IPS DF 4.7 (cell line): ENCODE measurements at regions not wholly inside any gene's neighbourhood (a gene's known extent, or its start where the extent isn't known, plus 50 kb on each side); places are given as distances from the start of the nearest gene placed in this dataset.
"Not testable (repeated sequence)": the region's sequence is repeated elsewhere in the genome, so short reads cannot be mapped to it uniquely, and the experiment has no call there.

ENCODE experiments used
- DNase-seq: peaks from one replicate; pipeline ENCODE4 v3.0.0-alpha.2; 2013; ENCODE audit warnings: low spot score; ENCODE audit errors: extremely low read depth

DNA sequence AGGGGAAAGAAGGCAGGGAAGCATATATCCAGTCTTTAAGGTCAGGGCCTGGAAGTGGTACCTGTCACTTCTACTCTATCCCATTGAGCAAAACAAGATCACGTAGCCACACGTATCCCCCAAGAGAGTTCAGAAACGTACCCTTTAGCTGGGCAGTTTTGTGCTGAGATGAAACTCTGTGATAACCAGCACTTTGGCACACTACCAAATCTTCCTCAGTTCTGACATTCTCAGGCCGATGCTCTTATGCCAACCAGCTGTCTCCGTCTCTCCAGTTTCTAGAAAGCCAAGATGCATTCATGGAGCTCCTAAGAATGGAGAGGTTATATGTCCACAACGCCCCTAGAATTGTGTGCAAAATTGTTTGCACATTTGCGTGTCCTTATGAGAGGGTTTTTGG lies 176.6 kb upstream of the MSX2 start:
- DNase-seq = no peak

DNA sequence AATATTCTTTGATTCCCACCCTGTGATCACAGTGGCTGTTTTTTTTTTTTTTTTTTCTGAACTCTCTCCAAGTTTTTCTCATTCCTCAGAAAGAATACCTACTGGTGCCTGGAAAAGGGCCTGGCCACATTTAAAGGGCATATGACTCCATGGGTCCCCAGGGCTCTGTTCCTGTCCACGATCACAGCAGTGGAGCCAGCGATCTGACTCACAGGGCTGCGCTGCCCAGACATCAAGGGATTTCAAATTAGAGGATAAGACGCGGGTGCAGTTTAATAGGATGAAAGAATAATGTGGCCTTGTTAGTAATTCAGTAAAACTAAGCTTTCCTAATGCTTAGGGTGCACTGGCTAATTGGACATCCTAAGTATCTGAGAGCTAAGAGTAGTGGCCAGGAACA lies 175.1 kb upstream of the MSX2 start:
- DNase-seq = no peak

DNA sequence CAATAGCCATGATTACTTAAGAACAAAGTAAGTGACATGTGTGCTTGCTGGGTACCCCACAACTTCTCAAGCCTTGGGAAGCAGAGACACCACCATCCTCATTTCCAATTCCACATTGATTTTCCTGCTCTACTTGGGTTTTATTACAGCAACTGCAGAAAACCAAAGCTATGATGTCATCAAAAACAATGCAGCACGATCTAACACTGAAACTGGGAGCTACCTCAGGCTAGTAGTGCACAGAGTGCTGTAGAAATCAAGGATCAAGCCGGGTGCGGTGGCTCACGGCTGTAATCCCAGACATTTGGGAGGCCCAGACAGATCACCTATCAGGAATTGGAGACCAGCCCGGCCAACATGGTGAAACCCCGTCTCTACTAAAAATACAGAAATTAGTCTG lies 174.4 kb upstream of the MSX2 start:
- DNase-seq = no peak

DNA sequence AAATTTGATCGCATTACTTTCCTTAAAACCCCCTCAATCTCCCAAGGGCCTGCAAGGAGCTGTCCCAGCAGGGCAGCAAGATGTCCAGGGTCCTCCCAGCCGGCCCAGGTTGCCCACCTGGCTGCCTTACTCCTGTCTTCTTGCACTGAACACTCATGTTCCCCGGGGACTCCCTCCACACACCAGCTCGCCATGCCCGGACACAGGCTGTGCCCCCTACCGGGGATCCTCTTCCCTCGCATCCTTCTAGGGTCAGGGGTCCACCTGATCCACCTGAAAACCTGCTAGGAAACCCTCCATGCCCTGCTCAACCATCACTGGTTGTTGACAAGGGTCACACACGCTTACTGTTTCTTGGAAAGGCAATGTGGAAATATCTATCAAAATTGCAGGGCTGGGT lies 172.0 kb upstream of the MSX2 start:
- no peak for DNase-seq

DNA sequence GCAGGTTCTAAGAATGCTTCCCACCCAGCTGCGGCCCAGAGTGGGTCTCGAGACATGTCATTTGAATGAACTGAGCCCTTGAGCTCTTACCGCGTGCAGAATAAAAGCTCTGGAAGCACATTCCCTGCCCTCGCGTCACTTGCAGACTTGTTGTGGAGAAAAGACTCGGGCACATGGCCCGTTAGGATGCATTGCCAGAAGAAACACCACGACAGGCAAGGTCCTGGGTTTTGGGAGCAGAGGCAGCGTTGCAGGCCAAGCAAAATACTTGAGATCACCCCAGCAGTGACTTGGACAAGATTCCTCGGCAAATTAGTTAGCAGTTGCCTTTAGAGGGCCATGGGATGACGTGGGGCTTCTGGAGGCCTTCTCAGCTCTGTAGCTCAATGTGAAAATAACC lies 170.8 kb upstream of the MSX2 start:
- DNase-seq = no peak

GRCh38 chr5:174555726-174556125 lies 168.7 kb upstream of the MSX2 start:
- DNase-seq = no peak

DNA sequence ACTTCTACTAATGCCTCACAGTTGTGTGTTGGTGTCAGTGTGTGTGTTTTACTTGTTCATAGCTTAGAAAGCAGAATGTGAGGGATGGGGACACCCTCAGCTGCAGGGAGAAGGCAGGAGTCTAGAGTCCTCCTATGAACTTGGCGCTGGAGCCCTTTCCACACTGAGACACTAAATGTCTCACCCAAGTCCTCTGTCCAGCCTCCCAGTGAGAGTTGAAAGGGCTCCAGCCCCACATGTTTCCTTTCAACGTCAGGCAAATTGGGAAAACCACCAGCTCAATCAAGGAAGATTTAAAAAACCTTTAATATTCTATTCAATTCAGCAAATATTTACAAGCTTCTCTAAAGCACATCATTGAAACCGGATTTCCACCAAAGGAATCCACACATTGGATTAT lies 167.6 kb upstream of the MSX2 start:
- no peak for DNase-seq

DNA sequence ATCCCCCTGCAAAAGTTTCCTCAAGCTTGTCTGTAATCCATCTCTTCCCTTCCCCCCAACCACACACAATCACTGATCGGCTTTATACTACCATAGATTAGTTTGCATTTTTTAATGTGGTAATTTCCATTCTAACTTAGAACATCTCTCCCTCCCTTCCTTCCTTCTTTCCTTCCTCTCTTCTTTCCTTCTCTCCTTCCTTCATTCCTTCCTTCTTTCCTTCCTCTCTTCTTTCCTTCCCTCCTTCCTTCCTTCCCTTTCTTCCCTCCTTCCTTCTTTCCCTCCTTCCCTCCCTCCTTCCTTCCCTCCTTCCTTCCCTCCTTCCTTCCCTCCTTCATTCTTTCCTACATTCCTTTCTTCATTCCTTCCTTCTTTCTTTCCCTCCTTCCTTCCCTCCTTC lies 166.2 kb upstream of the MSX2 start:
- DNase-seq = no peak

DNA sequence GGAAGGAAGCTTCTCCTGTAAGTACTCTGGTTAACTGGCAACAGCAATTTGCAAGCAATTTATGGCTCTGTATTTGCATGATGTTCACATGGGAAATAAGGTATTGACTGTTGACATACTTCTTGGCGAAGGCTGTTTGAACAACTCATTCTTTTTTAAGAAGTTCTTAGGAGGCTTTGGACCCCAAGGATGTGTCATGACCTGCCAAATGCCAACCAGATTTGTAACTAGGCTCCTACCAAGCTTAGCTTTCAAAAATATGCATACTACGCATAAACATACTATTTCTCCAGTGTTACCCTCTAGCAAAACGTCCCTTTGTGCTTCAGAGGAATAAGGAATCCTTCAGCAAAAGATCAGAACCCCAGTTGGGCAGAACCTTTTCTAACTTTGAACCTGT lies 165.2 kb upstream of the MSX2 start:
- DNase-seq = no peak

GRCh38 chr5:174559566-174560090 lies 164.8 kb upstream of the MSX2 start:
- no peak for DNase-seq

GRCh38 chr5:174560861-174561260 lies 163.5 kb upstream of the MSX2 start:
- no peak for DNase-seq

- not testable (repeated sequence) for DNase-seq
Observed at GRCh38 chr5:174563040-174563439, 161.3 kb upstream of the MSX2 start.

DNA sequence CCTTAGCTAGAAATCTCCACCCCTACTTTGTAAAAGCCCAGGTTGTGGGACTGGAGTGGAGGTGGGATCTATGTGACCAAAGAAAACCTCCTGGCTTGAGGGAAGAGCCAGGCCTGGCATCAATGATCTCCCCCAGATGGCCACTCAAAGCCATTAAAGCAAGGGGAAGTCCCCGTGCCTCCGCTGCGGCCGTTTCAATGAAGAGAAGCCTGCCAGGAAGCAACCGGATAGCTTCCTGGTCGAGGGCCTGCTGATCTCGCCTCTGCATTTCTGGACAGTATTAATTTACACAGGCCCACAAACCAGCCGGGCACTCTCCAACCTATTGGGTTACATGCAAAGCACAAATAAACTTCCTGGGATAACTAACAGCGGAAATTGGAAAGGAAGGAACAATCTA lies 160.5 kb upstream of the MSX2 start:
- DNase-seq = no peak

DNA sequence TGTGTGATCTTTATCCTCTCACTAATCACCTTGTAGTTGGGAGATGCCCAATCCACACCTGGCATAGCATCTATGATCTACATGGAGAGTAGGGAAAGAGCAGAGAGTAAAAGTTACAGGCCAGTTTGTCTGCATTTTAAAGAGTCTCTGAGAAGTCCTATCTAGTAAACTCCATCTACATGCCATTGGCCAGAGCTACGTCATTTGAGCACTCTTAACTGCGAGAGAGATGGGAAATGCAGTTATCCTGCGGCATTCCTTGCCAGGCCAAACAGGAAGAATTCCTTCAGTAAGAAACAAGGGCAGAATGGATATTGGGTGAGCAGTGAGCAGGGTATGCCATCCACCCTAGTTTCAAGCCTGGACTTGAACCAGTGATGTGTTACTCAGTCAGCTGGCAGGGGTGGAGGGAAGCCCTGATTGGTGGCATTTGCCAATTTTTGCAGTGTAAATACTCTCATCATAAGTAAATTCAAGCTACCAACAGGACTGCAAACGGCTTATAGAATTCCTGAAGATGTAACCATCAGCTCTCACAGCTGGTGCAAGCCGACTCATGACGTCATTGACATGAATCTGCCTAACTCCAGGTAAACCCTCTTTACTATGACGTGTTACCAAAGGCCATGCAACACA lies 156.8 kb upstream of the MSX2 start:
- no peak for DNase-seq

- DNase-seq = no peak
Observed at GRCh38 chr5:174570662-174571061, 153.7 kb upstream of the MSX2 start.

GRCh38 chr5:174571662-174572397 lies 152.6 kb upstream of the MSX2 start:
- DNase-seq = no peak

GRCh38 chr5:174572591-174572990 lies 151.8 kb upstream of the MSX2 start:
- no peak for DNase-seq

- no peak for DNase-seq
Observed at GRCh38 chr5:174573221-174573994, 151.0 kb upstream of the MSX2 start.

DNA sequence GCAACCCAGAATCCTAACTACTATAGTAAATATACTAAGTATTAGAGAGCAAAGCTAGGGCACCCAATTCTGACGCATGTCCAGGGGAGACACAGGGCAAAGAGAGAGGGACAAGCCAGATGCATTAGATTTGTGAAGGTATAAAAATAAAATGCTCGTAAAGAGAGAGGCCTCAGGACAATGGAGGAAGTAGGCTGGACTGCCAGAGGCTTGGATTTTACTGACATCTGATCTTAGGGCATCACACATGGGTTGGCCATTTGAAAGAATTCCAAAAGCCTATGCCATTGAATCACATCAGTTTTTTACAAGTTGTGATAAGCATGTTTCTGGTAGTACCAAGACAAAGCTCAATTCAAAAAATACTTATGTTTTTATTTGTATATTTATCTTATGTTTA lies 149.3 kb upstream of the MSX2 start:
- DNase-seq = no peak

GRCh38 chr5:174576042-174576441 lies 148.3 kb upstream of the MSX2 start:
- DNase-seq = no peak

GRCh38 chr5:174581479-174581878 lies 142.9 kb upstream of the MSX2 start:
- DNase-seq = peak; percentile 51

GRCh38 chr5:174581894-174582293 lies 142.5 kb upstream of the MSX2 start:
- DNase-seq = no peak
